IPS-18a (cell line): ENCODE measurements at regions not wholly inside any gene's neighbourhood (a gene's known extent, or its start where the extent isn't known, plus 50 kb on each side); places are given as distances from the start of the nearest gene placed in this dataset.

Source experiments
- H3K27ac ChIP-seq: one replicate; pipeline ENCODE4 v1.5.1; 2013; ENCODE audit warnings: low read length
- H3K27me3 ChIP-seq: one replicate; pipeline ENCODE4 v1.6.1; 2013; ENCODE audit warnings: mild to moderate bottlenecking, low read length; ENCODE audit not compliant: control insufficient read depth, insufficient read depth
- H3K36me3 ChIP-seq: one replicate; pipeline ENCODE4 v1.6.1; 2013; ENCODE audit warnings: low read depth, low read length; ENCODE audit not compliant: control insufficient read depth
- H3K4me1 ChIP-seq: one replicate; pipeline ENCODE4 v1.6.1; 2013; ENCODE audit warnings: low read depth, low read length; ENCODE audit not compliant: control insufficient read depth
- H3K4me3 ChIP-seq: one replicate; pipeline ENCODE4 v1.5.1; 2013; ENCODE audit warnings: low read length
- H3K9ac ChIP-seq: one replicate; pipeline ENCODE4 v1.6.1; 2013; ENCODE audit warnings: mild to moderate bottlenecking, low read length, moderate library complexity
- H3K9me3 ChIP-seq: one replicate; pipeline ENCODE4 v1.6.1; 2013; ENCODE audit warnings: low read depth, low read length; ENCODE audit not compliant: control insufficient read depth

DNA sequence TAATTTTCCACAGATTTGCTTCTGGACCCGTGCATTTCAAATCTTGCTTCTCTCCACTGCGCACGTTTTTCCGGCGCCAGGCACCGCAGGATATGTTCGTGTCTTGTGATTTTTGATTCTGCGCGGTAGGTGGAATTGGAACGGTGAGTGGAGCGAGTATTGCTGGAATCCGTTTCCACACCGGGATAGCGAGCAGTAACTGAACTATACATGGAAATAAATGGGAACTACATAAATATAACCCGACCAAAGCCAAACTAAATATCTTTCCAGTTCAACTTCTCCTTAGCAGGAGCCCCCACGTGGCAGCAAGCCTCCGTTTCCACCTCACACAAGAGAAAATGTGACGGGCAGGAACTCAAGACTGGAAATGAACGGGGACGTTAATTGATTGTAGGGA lies 154.0 kb downstream of the SEC14L1 start:
- Histone ChIP-seq H3K27me3 (no peaks in the 10 kb centered on the region), H3K9ac (no peak overlapping the region), H3K36me3 (no peaks in the 10 kb centered on the region), H3K27ac (no peak overlapping the region), H3K4me1 (no peaks in the 10 kb centered on the region), H3K4me3 (no peak overlapping the region), H3K9me3 (no peaks in the 10 kb centered on the region)

DNA sequence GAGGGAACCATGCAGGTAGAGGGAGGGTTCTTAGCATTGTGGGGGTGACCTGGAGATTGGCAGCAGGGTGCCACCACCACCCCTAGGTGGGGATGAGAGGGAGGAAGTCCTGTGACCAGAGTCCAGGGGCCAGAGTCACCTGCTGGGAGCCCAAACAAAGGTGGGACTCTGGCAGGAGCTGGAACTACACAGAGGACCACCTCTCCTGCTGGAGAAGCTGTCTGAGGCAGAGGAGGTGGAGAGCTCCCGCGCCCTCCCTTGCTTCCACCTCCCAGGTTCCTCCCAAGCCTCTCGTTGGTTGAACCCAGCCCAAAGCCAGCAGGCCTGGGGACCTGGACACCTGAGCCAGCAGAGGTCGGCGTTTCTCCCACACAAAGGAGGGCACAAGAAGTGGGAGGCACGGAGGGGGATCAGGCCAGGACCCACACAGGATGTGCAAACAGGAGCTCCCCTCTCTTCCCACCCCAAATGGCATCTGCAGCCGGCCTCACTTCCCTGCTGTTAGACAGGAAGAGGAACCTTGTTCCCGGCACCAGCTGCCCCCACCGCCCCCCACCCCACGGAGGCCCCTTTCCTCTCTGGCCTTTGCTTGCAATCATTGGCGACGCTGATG lies 154.6 kb downstream of the SEC14L1 start:
- H3K36me3 ChIP-seq = no peaks in the 10 kb centered on the region
- H3K9me3 ChIP-seq = no peaks in the 10 kb centered on the region
- H3K27me3 ChIP-seq = no peaks in the 10 kb centered on the region
- no peaks in the 10 kb centered on the region for H3K4me1 ChIP-seq
- H3K9ac ChIP-seq = no peak overlapping the region
- H3K27ac ChIP-seq = no peak overlapping the region
- H3K4me3 ChIP-seq = no peak overlapping the region

DNA sequence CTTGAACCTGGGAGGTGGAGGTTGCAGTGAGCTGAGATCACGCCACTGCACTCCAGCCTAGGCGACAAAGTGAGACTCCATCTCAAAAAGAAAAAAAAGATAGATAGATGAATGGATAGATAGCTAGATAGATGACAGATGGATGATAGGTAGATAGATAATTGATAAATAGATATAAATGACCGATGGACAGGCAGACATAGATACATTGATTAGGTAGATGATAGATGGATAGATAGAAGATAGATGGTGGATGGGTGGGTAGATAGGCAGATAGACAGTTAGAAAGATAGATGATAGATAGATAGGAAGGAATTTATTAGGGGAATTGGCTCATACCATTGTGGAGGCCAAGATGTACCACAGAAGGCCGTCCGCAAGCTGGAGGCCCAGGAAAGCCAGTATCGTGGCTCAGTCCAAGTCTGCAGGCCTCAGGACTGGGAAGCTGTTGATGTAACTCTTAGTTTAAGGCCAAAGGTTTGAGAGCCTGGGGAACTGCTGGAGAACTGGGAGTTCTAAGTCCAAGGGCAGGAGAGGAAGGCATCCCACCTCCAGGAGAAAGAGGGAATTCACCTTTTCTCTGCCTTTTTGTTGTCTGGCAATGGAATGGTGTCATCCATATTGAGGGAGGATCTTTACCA lies 156.1 kb downstream of the SEC14L1 start:
- Histone ChIP-seq H3K4me1 (no peaks in the 10 kb centered on the region), H3K9ac (no peak overlapping the region), H3K36me3 (no peaks in the 10 kb centered on the region), H3K4me3 (no peak overlapping the region), H3K27ac (no peak overlapping the region), H3K9me3 (no peaks in the 10 kb centered on the region), H3K27me3 (no peaks in the 10 kb centered on the region)

DNA sequence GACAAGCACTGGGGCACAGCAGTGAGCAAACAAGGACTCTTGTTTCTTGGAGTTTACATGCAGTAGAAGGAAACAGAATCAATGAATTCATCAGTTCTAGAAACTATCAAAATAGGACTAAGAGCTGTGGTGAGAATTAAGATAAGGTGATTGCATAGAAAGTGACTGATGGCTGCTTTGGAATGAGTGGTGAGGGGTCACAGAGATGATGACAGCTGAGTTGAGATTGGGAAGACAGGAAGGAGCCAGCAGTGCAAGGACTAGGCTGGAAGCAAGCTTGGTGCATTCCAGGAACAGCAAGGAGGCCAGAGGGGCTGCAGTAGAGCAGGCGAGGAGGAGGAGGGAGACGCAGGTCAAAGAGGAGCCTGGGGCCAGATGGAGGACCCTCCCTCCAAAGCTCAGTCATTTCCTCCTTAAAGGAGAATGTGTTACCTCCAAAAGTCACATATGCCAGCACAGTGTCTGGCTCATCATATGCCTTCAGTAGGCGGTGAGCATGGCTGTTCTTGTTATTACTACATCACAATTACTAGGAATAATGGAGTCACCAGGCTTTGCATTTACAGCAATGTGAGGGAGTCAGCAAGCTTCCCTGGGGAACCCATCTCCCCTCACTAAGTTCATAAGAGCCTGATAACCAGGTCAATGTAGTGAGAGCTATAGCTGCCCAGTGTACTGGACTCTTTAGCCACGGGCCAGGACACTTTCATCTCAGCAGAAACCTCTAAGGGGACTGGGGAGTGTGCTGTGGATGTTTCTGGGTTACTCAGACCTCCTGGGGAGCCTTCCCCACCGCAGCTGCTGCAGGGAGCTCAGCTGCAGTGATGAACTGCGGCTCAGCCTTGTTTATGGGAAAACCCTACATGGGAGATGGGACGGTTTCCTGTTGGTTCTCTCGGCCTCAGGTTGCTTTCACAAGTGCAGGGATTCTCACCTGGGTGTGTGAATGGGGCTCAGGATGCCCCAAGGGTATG lies 157.2 kb downstream of the SEC14L1 start:
- no peaks in the 10 kb centered on the region for H3K4me1 ChIP-seq

DNA sequence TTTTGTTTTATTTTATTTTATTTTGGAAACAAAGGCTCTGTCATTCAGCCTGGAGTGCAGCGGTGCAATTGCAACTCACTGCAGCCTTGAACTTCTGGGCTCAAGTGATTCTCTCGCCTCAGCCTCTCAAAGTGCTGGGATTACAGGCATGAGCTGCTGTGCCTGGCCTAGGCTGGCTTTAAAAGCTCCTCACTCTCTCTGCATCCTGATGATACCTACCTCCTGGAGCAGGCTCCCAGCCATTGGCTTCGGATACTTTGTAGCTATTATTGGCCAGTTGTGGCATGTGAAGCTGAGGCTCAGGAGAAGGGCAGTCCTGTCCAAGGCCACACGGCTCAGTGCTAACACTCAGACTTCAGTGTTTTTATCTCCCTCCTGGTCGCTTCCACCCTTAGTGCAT lies 158.0 kb downstream of the SEC14L1 start:
- no peaks in the 10 kb centered on the region for H3K4me1 ChIP-seq
- H3K9ac ChIP-seq = no peak overlapping the region
- H3K27me3 ChIP-seq = no peaks in the 10 kb centered on the region
- no peaks in the 10 kb centered on the region for H3K36me3 ChIP-seq
- H3K27ac ChIP-seq = no peak overlapping the region
- no peak overlapping the region for H3K4me3 ChIP-seq
- no peaks in the 10 kb centered on the region for H3K9me3 ChIP-seq

More for the DNA sequence above, 157.2 kb downstream of the SEC14L1 start:
- Histone ChIP-seq H3K9me3 (no peaks in the 10 kb centered on the region), H3K27me3 (no peaks in the 10 kb centered on the region), H3K9ac (no peak overlapping the region), H3K4me3 (no peak overlapping the region), H3K27ac (no peak overlapping the region), H3K36me3 (no peaks in the 10 kb centered on the region)

DNA sequence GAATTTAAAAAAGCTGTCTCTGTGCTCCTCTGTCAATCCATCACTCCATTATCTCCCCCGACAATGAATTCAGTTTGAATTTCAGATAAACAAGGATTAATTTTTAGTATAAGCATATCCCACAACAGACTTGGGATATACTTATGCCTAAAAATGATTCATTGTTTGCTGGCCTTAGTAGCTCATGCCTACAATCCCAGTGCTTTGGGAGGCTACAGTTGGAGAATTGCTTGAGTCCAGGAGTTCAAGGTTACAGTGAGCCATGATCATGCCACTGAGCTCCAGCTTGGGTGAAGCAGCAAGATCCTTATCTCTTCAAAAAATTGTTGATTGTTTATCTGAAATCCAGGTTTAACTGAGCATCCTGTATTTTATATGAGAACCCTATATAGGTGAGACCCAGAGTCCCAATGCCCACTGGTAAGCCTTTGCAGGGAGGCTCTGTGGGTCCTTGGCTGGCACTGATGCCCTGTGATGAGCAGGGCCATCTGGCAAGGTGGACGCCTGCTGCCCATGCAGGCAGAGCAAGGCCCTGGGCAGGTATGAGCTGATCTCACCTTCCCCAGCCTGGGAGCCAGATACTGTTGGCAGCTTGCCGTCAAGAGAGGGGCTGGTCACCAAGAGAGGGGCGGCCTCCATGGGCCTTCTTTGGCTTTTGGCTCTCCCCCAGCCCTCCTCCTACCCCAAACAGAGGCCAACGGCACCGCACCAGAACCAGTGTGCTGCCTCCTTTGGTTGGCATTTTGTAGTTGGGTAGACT lies 158.7 kb downstream of the SEC14L1 start:
- no peaks in the 10 kb centered on the region for H3K36me3 ChIP-seq
- peaks cover under 1% of the 10 kb centered on the region for H3K4me1 ChIP-seq
- H3K27me3 ChIP-seq = no peaks in the 10 kb centered on the region
- H3K9me3 ChIP-seq = no peaks in the 10 kb centered on the region
- no peak overlapping the region for H3K27ac ChIP-seq
- H3K9ac ChIP-seq = no peak overlapping the region
- no peak overlapping the region for H3K4me3 ChIP-seq

DNA sequence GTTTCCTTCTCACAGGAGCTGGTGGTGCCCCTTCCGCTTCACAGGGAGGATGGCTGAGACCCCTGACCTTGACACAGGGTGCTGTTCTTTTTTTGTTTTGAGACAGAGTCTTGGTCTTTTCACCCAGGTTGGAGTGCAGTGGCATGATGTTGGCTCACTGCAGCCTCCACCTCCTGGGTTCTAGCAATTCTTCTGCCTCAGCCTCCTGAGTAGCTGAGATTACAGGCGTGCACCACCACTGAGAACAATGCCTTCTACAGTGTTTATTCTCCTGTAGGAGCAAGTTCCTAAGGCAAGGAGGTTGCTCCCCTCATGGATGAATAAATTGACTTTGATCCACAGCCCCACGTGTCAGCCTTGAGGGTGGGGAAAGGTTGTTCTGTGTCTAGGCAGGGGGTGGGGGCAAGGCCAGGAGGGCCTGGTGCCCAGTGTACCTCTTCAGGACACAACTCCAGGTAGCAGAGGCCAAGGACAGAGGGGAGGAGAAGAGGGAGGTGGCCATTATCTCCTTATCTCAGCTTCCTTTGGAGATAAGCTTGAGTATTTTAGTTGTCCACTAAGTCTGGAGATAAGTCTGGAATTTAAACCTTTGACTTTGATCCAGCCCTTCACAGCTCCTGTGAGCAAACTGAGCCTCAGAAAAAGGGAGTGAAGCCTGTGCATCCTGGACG lies 159.4 kb downstream of the SEC14L1 start:
- Histone ChIP-seq H3K27me3 (no peaks in the 10 kb centered on the region), H3K4me3 (no peak overlapping the region), H3K27ac (no peak overlapping the region), H3K36me3 (no peaks in the 10 kb centered on the region), H3K4me1 (peaks cover 3% of the 10 kb centered on the region), H3K9ac (no peak overlapping the region), H3K9me3 (no peaks in the 10 kb centered on the region)

DNA sequence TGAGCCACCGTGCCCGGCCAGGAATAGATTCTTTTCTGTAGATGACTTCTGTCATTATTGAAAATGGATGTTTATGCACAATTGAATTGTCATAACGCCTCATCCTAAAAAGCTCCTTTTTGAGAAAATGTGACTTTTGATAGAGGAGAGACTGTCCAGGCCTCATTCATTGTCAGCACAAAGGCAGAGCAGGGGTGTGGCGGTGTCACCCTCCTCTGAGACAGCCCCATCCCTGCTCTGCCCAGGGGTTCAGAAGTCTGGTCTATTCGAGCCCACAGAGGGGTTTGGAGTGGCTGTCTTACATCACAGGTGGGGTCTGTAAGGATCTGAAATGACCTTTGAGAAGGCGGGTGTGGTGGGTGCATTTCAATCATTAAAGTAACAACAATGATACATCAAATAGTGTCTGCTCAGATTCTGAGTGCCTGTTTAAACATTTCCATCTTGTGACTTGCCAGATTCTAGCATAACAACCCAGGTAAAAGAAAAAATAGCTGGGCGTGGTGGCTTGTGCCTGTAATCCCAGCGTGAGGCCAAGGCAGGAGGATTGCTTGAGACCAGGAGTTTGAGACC lies 161.0 kb downstream of the SEC14L1 start:
- H3K27ac ChIP-seq = no peak overlapping the region
- no peaks in the 10 kb centered on the region for H3K9me3 ChIP-seq
- H3K4me3 ChIP-seq = no peak overlapping the region
- H3K4me1 ChIP-seq = peaks cover 3% of the 10 kb centered on the region
- H3K9ac ChIP-seq = no peak overlapping the region
- no peaks in the 10 kb centered on the region for H3K36me3 ChIP-seq
- no peaks in the 10 kb centered on the region for H3K27me3 ChIP-seq

DNA sequence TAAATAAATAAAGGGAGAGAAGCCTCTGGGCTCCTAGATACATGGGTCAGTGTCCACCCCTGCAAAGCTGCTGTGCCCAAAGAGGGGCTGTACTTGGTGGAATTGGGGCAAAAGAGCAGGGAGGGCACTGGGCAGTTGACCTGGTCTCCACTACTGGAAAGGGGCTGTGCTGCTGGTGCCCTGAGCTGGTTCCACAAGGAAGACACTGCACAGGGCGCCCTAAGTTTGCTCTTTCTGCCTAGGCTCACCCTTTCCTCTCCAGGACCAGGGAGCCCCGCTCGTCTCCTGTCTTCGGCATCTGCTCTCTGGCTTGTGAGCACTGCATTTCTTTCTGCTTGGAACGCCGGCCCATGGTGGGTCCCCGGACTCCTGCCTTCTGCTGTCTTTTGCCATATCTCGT lies 161.9 kb downstream of the SEC14L1 start:
- Histone ChIP-seq H3K4me3 (no peak overlapping the region), H3K9me3 (no peaks in the 10 kb centered on the region), H3K4me1 (peaks cover 3% of the 10 kb centered on the region), H3K9ac (no peak overlapping the region), H3K27ac (no peak overlapping the region), H3K27me3 (no peaks in the 10 kb centered on the region), H3K36me3 (no peaks in the 10 kb centered on the region)

DNA sequence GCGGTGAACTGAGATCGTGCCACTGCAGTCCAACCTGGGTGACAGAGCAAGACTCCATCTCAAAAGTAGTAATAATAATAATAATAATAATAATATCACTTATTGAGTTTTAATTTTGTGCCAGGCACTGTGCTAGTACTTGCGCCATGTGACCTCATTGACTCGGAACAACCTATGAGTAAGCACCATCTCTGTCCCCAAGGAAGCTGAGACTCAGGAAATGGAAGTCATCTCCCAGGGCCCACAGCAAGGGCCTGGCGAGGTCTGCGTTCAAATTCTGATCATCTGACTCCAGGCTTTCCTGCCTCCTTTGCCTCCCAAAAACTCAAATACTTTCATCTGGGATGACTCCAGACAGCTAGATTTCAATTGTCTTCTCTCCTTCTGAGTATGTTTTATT lies 162.9 kb downstream of the SEC14L1 start:
- H3K4me3 ChIP-seq = no peak overlapping the region
- no peaks in the 10 kb centered on the region for H3K36me3 ChIP-seq
- H3K4me1 ChIP-seq = peaks cover 3% of the 10 kb centered on the region
- no peak overlapping the region for H3K9ac ChIP-seq
- H3K9me3 ChIP-seq = no peaks in the 10 kb centered on the region
- no peaks in the 10 kb centered on the region for H3K27me3 ChIP-seq
- no peak overlapping the region for H3K27ac ChIP-seq
